GM20000 (cell line): ENCODE measurements at regions not wholly inside any gene's neighbourhood (a gene's known extent, or its start where the extent isn't known, plus 50 kb on each side); places are given as distances from the start of the nearest gene placed in this dataset.
"Not testable (repeated sequence)": the region's sequence is repeated elsewhere in the genome, so short reads cannot be mapped to it uniquely, and the experiment has no call there.

Experiments
- DNase-seq: peaks from one replicate; pipeline ENCODE4 v3.0.0; 2012; ENCODE audit warnings: low spot score
- CTCF ChIP-seq: IDR thresholded peaks from 2 replicates; pipeline ENCODE4 v1.5.1; 2012; ENCODE audit warnings: mild to moderate bottlenecking, control low read depth; ENCODE audit errors: extremely low read depth, missing control alignments

- DNase-seq = no peak
- TF ChIP-seq CTCF = no peak
Measured at GRCh38 chr9:10863476-10863875, 250.7 kb upstream of the PTPRD start.

GRCh38 chr9:10867194-10867593, 254.4 kb upstream of the PTPRD start:
- DNase-seq = no peak
- no peak for TF ChIP-seq CTCF

GRCh38 chr9:10869687-10870086, 256.9 kb upstream of the PTPRD start:
- TF ChIP-seq CTCF = no peak
- DNase-seq = no peak

- no peak for TF ChIP-seq CTCF
- no peak for DNase-seq
Measured at GRCh38 chr9:10873999-10874398, 261.2 kb upstream of the PTPRD start.

- TF ChIP-seq CTCF = no peak
- no peak for DNase-seq
Measured at GRCh38 chr9:10875752-10876151, 262.9 kb upstream of the PTPRD start.

- TF ChIP-seq CTCF = no peak
Measured at GRCh38 chr9:10876333-10876732, 263.5 kb upstream of the PTPRD start.

GRCh38 chr9:10890266-10890665, 277.5 kb upstream of the PTPRD start:
- not testable (repeated sequence) for DNase-seq

More at GRCh38 chr9:10876333-10876732, 263.5 kb upstream of the PTPRD start:
- no peak for DNase-seq

- TF ChIP-seq CTCF = no peak
- no peak for DNase-seq
Measured at GRCh38 chr9:10899509-10899908, 286.7 kb upstream of the PTPRD start.
